GM12892 (cell line): ENCODE measurements at regions not wholly inside any gene's neighbourhood (a gene's known extent, or its start where the extent isn't known, plus 50 kb on each side); places are given as distances from the start of the nearest gene placed in this dataset.

Source experiments
- POLR2A ChIP-seq: IDR thresholded peaks from 2 replicates; pipeline ENCODE4 v1.6.1; 2011; ENCODE audit warnings: low read depth, low read length, control low read depth
- POLR2AphosphoS5 ChIP-seq: IDR thresholded peaks from 2 replicates; pipeline ENCODE4 v1.6.1; 2011; ENCODE audit warnings: low read depth, low read length, control low read depth
- TAF1 ChIP-seq: IDR thresholded peaks from 2 replicates; pipeline ENCODE4 v1.6.1; 2011; ENCODE audit warnings: low read depth, mild to moderate bottlenecking, control low read depth, low read length, borderline replicate concordance

GRCh38 chr22:22039286-22040074, 56.9 kb upstream of the TOP3B start:
- TF ChIP-seq POLR2A = no peak
- no peak for TF ChIP-seq POLR2AphosphoS5
- no peak for TF ChIP-seq TAF1
